ENCODE measurements at regions not wholly inside any gene's neighbourhood (a gene's known extent, or its start where the extent isn't known, plus 50 kb on each side); places are given as distances from the start of the nearest gene placed in this dataset.

DNA sequence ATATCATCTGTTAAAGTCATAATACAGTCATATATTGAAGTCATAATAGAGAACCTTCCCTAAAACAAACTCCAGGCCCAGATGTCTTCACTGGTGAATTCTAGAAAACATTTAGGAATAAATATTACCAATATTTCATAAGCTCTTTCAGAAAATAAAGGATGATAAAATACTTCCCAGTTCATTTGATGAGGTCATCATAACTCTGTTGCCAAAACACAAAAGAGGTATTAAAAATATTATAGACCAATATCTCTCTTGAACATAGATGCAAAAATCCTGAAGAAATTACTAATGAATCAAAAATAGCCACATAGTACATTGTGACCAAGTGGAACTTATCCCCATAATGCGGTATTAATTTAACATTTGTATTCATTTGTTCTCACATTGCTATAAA, 132.4 kb upstream of the ZP4 start:
- no peak for DNase-seq (ENCODE audit: low read depth, low spot score)

DNA sequence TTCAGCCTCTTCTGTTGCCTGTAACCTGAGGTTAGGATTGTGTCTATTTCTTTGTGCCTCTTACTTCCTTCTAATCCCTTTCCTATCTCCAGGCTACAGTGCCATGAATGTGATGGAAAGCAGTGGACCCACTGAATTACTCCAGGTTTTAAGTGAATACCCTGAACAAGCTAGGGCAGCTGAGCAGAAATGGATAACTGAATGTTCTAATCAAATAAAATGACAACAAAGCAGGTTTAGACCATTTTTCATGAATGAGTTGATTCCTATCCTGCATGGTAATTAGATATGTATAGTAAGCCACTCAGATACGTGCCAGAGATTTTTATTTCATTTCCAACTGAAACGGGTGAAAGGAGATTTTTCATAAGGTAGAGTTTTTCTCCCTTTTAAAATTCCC, 127.5 kb upstream of the ZP4 start:
- DNase-seq (ENCODE audit: low read depth, low spot score): no peak

DNA sequence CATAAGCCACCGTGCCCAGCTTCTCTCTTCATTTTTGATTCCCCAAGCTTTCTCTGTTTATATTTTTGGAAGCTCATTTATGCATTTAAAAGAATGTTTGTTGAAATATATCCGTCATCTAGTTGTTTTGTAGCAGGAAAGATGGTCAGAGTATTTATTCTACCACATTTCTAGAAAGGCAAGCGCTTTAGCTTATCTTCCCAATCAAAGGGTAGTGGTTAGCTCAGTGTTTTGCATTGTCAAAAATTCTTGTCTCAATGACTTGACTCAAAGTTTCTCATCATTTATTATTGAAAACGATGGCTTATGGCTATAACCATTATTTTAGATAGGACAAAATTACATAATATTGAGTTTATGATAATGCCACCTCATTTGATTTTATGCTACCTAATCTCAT, 116.1 kb upstream of the ZP4 start:
- DNase-seq (ENCODE audit: low read depth, low spot score): no peak

DNA sequence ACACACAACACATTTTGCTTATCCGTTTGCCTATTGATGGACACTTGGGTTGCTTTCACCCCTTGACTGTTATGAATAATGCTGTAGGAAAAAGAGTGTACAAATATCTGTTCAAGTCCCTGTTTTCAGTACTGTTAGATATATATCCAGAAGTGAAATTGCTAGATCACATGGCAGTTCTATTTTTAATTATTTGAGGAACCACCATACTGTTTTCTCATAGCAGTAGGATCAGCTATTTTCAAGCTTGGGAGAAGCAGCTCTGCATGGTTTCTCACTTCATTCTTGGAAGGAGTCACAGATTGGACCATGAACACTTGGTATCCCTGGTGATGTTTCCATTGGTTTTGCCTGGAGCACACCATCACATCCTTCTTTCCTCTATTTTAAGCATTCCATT, 114.4 kb upstream of the ZP4 start:
- no peak for DNase-seq (ENCODE audit: low read depth, low spot score)

DNA sequence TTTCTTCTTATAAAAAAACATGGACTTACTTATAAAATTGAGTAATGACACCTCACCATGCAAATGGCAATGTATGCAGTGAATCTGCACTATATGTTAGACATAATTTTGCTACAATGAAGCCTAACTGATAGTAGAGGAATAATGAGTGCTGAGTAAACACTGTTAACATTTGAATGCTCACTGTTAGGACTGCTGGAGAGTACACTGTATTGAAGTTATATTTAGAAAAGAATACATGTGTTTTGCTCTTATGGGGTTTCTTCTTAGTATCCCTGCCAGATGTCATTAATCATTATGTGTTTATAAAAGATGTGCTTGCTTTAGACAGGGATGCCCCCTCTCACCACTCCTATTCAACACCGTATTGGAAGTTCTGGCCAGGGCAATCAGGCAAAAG, 111.1 kb upstream of the ZP4 start:
- no peak for DNase-seq (ENCODE audit: low read depth, low spot score)

DNA sequence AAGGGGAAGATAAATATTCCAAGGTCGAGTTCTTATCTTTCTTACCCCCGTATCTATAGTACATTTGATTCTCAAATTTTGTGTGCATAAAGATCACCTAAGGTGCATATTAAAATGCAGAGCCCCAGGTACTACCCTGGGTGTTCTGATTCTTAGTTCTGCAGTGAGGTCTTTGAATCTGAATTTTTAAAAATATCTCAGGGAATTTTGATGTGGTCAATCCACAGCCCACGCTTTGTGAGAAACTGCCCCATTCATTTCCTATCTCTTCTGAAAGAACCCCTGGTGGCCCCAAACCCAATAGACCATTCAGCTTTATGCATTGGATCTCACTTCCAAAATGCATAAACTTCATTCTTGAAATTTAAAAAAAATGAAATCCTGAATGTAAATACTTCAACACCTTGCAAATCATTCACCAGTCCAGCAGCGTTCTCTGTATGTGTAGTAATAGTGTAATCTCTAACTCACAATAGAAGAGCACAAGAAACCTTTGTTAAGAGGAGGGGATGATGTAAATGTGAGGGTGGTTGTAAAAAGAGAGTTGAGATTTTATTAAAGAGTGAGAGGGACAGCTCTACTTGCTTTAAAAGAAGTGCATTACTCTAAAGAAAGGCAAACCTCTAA, 108.8 kb upstream of the ZP4 start:
- no peak for DNase-seq (ENCODE audit: low read depth, low spot score)

DNA sequence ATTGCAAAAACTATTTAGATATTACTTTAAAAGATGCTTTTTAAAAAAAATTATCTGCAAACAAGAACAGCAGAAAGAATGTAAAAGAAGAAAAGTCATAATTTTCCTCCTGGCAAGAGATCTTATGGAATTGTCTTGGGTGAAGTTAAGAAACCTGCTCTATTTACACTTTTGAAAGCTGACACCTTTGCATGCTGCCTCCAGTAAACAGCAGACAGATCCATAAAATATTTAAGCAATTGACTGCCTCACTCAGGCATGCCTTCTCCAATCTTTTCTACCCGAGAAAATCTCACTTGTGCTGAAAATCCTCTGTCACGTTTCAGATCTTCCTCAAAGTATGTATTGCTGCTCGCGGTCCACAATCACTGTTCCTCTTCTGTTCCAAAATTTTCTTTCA, 107.9 kb upstream of the ZP4 start:
- no peak for DNase-seq (ENCODE audit: low read depth, low spot score)

DNA sequence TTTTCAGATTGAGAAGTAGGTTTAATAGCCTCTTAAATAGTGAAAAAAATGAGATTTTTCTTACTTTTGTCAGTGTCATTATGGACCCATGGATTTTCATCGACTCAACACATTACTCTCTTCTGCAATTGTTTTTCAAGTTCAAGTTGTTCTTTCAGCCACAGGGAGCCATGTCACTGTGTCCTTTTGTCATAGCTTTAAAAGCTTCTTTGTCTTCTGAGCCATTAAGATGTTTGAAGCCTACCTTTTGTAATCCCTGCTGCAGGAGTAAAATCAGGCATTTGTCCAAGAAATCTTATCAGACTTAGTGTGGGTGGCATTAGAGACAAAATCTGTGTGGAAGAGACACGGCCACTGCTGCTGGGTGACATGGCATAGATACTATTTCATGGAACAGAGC, 92.8 kb upstream of the ZP4 start:
- no peak for DNase-seq (ENCODE audit: low read depth, low spot score)

DNA sequence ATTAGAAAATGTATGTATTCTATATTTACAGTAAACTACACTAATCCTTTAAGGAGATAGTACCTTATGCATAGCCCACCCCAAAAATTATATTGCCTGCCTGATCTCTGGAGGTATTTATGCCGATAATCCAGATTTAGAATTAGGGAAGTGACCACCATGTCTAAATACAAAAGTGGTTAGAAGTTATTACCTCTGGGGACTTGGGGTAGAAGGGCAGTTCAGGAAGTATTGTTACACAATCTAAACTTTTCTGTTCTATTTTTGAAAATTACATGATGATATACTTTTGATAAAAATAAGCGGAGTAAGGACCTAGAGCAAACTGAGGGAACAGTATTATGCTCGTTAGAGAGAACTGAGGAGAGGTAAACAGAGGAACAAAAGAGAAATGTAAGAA, 90.5 kb upstream of the ZP4 start:
- no peak for DNase-seq (ENCODE audit: low read depth, low spot score)

DNA sequence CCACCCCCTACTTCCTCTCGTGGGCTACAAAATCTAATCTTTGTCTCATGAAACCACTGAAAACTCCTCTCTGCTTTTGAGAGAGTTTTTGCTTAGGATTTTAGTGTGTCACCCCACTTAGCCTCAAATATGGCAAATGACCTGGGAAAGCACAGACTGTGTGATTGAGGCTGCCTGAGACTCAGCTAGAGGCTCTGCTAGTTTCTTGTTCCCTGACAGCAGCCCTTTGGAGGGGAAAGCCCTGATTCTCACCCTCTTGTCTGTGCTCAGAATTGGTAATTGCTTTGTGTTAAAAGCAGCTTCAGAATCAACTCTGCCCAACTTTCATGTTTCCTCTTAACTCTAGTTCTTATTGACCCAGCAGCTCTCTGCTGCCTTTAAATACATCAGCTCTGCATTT, 85.6 kb upstream of the ZP4 start:
- DNase-seq (ENCODE audit: low read depth, low spot score): no peak

DNA sequence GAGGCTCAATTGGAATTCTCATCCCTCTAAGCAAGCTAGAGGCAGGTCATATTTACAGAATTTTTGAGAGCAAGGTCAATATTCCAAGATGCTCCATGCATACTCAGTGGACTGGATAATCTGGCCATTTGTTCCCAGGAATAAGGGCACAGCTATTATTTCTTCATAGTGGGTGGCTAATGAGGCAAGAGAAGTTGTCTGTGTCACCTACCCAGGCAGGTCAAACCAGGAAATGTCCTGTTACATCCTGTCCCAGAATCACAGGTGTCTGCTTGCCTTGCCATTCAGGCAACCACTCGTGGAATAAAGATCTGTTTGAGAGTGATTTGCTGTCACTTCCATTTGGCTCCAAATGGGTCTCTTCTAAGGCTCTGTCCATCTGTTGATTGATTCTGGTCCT, 85.2 kb upstream of the ZP4 start:
- DNase-seq (ENCODE audit: low read depth, low spot score): no peak

DNA sequence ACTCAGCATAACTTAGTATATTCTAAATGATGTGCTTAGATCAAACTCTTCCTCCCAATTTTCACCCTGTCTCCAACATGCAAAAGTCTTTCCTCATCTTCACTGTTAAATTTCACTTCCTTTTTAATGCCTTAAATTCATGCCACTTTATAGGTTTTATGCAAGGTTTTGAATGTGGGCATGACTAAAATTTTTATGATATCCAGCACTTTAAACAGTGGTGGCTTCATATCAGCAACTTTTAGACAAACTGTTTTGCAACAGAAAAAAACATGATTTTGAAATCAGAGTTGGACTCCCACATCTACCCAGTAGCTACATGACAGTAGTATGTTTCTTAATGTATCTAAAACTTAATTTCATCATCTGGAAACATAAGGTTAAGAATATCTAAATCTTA, 84.7 kb upstream of the ZP4 start:
- DNase-seq (ENCODE audit: low read depth, low spot score): no peak

DNA sequence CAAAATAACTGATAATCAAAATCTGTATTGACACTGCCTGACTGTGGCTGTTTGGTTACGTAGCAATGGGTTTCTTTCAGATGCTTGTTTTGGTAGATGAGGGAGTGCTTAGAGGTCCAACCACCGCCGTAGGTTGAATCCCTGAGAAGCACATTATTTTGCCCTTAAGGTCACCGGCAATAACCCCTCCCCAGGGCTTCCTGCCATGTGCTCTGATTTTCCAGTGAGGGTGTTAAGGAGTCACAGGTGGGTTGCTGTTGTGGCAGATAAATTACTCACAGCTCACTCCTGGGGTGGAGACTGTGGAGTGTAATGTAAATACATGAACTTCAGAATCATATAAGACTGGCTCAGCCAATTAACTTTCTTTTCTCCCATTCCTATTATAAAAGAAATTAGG, 81.5 kb upstream of the ZP4 start:
- no peak for DNase-seq (ENCODE audit: low read depth, low spot score)

DNA sequence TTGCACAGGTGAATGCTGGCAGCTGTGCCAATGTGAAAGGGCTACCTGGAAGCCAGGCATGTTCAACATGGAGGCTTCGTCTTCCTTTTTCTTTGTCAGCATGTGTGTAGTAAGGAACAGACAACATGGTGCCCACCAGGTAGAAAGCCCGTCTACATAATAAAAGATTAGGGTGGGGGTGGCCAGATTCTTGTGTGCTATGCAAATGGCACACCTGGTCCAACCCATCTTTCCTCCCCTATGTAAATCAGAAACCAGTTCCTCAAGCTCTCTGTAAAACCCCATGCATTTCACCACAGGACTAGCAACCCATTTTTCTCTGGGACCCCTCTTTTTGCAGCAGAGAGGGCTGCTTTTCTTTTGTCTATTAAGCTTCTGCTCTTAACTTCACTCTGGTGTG, 72.3 kb upstream of the ZP4 start:
- DNase-seq (ENCODE audit: low read depth, low spot score): no peak

DNA sequence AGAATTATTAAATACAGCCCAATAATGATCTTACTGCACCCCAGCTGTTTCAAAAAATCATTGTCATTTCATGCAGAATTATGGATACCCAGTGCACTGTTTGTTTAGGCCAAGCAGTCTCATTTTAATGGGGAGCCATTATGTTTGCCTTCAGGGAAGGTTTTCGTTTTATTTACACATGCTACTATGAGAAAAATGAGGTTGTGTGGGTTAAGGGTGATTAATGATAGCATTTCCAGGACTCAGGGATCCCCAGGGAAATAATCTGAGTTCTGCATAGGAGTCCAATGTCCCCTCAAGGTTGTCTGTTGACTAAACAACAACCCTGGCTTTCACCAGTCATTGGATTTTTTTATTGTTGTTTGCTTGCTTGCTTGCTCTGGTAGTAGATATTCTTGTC, 71.0 kb upstream of the ZP4 start:
- no peak for DNase-seq (ENCODE audit: low read depth, low spot score)

DNA sequence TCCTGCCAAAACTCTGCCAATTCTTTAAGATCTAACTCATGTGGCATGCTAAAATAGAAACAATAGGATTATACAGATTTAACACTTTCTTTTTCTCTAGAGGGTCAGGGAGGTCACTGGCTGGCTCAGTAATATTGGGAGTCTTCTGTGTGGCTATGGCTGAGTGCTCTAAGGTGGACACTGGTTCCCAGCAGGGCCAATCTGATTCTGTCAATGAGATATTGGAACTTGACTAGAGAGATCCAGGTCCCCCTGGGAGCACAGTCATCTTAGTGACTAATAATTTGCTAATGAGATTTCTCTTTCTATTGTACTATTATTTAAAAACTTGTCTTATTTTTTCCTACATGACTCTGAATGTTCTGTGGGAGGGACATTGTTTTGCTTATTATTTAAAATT, 69.1 kb upstream of the ZP4 start:
- no peak for DNase-seq (ENCODE audit: low read depth, low spot score)

DNA sequence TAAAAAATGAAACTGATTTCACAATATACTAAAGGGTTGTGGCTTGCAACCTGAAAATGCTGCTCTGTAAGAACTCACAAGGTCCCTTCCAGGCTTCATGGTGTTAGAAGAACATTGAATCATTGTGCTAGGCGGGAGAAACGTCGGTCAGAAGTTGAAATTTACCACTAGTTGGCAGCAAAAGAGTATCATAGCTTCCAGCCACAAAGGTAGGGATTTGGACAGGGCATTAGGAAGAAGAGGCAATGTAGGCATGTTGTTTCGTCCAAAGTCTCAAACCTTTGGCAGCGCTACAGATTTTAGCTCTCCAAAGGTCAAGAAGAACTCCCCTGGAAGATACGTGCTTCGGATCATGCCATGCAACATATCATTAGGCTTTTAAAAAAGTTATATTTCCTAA, 62.5 kb upstream of the ZP4 start:
- no peak for DNase-seq (ENCODE audit: low read depth, low spot score)

All from iPS DF 19.7 (cell line).